ENCODE measurements at regions not wholly inside any gene's neighbourhood (a gene's known extent, or its start where the extent isn't known, plus 50 kb on each side); places are given as distances from the start of the nearest gene placed in this dataset.

- Histone ChIP-seq H3K4me3 (ENCODE audit: low read depth in 1 of 3, low read length in 3 of 3) (no peak overlapping the region), H3K4me1 (ENCODE audit: control insufficient read depth in 4 of 4, insufficient read depth in 4 of 4, low read length in 3 of 4) (peaks cover 0 to 10% (median 5%) of the 10 kb centered on the region in 4 donors)
- TF ChIP-seq RXRA (IDR thresholded peaks at IDR 0.05) (no peak), FOXA1 (IDR thresholded peaks at IDR 0.05) (no peak), HNF4G (IDR thresholded peaks at IDR 0.05) (no peak), FOXA2 (IDR thresholded peaks at IDR 0.05) (no peak), YY1 (IDR thresholded peaks at IDR 0.05) (no peak), ZBTB33 (IDR thresholded peaks at IDR 0.05) (no peak), EGR1 (IDR thresholded peaks at IDR 0.05; ENCODE audit: low read depth in 2 of 2) (no peak), NR2F2 (IDR thresholded peaks at IDR 0.05) (no peak), HNF4A (conservative IDR thresholded peaks at IDR 0.05) (no peak)
- TF ChIP-seq, protein P1, sequence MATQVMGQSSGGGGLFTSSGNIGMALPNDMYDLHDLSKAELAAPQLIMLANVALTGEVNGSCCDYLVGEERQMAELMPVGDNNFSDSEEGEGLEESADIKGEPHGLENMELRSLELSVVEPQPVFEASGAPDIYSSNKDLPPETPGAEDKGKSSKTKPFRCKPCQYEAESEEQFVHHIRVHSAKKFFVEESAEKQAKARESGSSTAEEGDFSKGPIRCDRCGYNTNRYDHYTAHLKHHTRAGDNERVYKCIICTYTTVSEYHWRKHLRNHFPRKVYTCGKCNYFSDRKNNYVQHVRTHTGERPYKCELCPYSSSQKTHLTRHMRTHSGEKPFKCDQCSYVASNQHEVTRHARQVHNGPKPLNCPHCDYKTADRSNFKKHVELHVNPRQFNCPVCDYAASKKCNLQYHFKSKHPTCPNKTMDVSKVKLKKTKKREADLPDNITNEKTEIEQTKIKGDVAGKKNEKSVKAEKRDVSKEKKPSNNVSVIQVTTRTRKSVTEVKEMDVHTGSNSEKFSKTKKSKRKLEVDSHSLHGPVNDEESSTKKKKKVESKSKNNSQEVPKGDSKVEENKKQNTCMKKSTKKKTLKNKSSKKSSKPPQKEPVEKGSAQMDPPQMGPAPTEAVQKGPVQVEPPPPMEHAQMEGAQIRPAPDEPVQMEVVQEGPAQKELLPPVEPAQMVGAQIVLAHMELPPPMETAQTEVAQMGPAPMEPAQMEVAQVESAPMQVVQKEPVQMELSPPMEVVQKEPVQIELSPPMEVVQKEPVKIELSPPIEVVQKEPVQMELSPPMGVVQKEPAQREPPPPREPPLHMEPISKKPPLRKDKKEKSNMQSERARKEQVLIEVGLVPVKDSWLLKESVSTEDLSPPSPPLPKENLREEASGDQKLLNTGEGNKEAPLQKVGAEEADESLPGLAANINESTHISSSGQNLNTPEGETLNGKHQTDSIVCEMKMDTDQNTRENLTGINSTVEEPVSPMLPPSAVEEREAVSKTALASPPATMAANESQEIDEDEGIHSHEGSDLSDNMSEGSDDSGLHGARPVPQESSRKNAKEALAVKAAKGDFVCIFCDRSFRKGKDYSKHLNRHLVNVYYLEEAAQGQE (IDR thresholded peaks at IDR 0.05), result no peak
- TF ChIP-seq, protein P2, sequence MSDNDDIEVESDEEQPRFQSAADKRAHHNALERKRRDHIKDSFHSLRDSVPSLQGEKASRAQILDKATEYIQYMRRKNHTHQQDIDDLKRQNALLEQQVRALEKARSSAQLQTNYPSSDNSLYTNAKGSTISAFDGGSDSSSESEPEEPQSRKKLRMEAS (IDR thresholded peaks at IDR 0.05), result no peak
Measured at GRCh38 chr16:48681520-48681919, 71.5 kb upstream of the N4BP1 start.

GRCh38 chr16:48680881-48681280, 70.9 kb upstream of the N4BP1 start:
- no peak for DNase-seq (ENCODE audit: low spot score)
- H3K27ac ChIP-seq (ENCODE audit: low read depth in 1 of 2, low read length in 2 of 2), result no peak overlapping the region
- no peak overlapping the region for H3K4me3 ChIP-seq (ENCODE audit: low read depth in 1 of 3, low read length in 3 of 3)
- no peak overlapping the region for H3K9ac ChIP-seq (ENCODE audit: low read depth in 1 of 2, low read length in 2 of 2)
- no peaks in the 10 kb centered on the region for H3K27me3 ChIP-seq (ENCODE audit: control insufficient read depth in 4 of 4, insufficient read depth in 4 of 4, low read length in 3 of 4)
- peaks cover 0 to 10% (median 5%) of the 10 kb centered on the region in 4 donors for H3K4me1 ChIP-seq (ENCODE audit: control insufficient read depth in 4 of 4, insufficient read depth in 4 of 4, low read length in 3 of 4)
- H3K36me3 ChIP-seq (ENCODE audit: control insufficient read depth in 4 of 4, insufficient read depth in 3 of 4, low read depth in 1 of 4, low read length in 3 of 4), result no peaks in the 10 kb centered on the region
- WGBS, result 76% methylated on average over 3 of the region's 3 CpGs
- TF ChIP-seq HNF4A (conservative IDR thresholded peaks at IDR 0.05) (no peak), NR2F2 (IDR thresholded peaks at IDR 0.05) (no peak), RAD21 (IDR thresholded peaks at IDR 0.05) (no peak), ZBTB33 (IDR thresholded peaks at IDR 0.05) (no peak), JUND (IDR thresholded peaks at IDR 0.05) (no peak), HNF4G (IDR thresholded peaks at IDR 0.05) (no peak), CTCF (IDR thresholded peaks at IDR 0.05; ENCODE audit: low read depth, low read length, missing input control) (no peak), FOXA2 (IDR thresholded peaks at IDR 0.05) (no peak)
- TF ChIP-seq, protein P2 (IDR thresholded peaks at IDR 0.05), result no peak
- no peaks in the 10 kb centered on the region for H3K9me3 ChIP-seq (ENCODE audit: control insufficient read depth in 4 of 4, low read length in 3 of 4)

More at GRCh38 chr16:48681520-48681919, 71.5 kb upstream of the N4BP1 start:
- no peaks in the 10 kb centered on the region for H3K9me3 ChIP-seq (ENCODE audit: control insufficient read depth in 4 of 4, low read length in 3 of 4)
- no peak overlapping the region for H3K27ac ChIP-seq (ENCODE audit: low read depth in 1 of 2, low read length in 2 of 2)
- no peak for DNase-seq (ENCODE audit: low spot score)
- H3K27me3 ChIP-seq (ENCODE audit: control insufficient read depth in 4 of 4, insufficient read depth in 4 of 4, low read length in 3 of 4), result no peaks in the 10 kb centered on the region
- H3K9ac ChIP-seq (ENCODE audit: low read depth in 1 of 2, low read length in 2 of 2), result no peak overlapping the region
- no peaks in the 10 kb centered on the region for H3K36me3 ChIP-seq (ENCODE audit: control insufficient read depth in 4 of 4, insufficient read depth in 3 of 4, low read depth in 1 of 4, low read length in 3 of 4)
